ENCODE measurements at regions not wholly inside any gene's neighbourhood (a gene's known extent, or its start where the extent isn't known, plus 50 kb on each side); places are given as distances from the start of the nearest gene placed in this dataset.

- ChIA-PET SMC1A (ENCODE audit: uncharacterized antibody, unreplicated experiment) (interaction anchor here (0.6 kb wide), 1 partner anchor 60 kb away, joined by 3 read pairs; no protein-coding TSS in a partner anchor), CTCF (no interaction called here), POLR2A (no interaction called here), RAD21 (ENCODE audit: unreplicated experiment) (no interaction called here)
- no peak for DNase-seq (ENCODE audit: low read depth, low spot score)
- TF ChIP-seq POLR2AphosphoS2 (IDR thresholded peaks at IDR 0.05; ENCODE audit: low read depth, low read length) = no peak
- TF ChIP-seq SMAD5 (IDR thresholded peaks at IDR 0.05; ENCODE audit: low read depth) = no peak
- TF ChIP-seq EP300 (IDR thresholded peaks at IDR 0.05; ENCODE audit: borderline replicate concordance in 1 of 2, control insufficient read depth in 1 of 2, low read depth in 2 of 2, low read length in 2 of 2) = no peak
- TF ChIP-seq MXI1 (IDR thresholded peaks at IDR 0.05; ENCODE audit: low read depth, low read length) = no peak
- no peak for TF ChIP-seq E2F8 (IDR thresholded peaks at IDR 0.05; ENCODE audit: low read depth, partially characterized antibody)
- Histone ChIP-seq H4K20me1 (ENCODE audit: control insufficient read depth, insufficient read depth) (no peaks in the 10 kb centered on the region), H3K4me3 (no peak overlapping the region), H3K27ac (ENCODE audit: control insufficient read depth, insufficient read depth) (no peak overlapping the region), H3K79me2 (ENCODE audit: control insufficient read depth, insufficient read depth, low read length) (no peaks in the 10 kb centered on the region), H2AFZ (ENCODE audit: control insufficient read depth, low read depth, low read length) (no peak overlapping the region), H3K4me2 (ENCODE audit: control insufficient read depth, insufficient read depth) (no peak overlapping the region), H3K36me3 (ENCODE audit: control insufficient read depth in 2 of 2, insufficient read depth in 2 of 2, low read length in 1 of 2) (no peaks in the 10 kb centered on the region), H3K9ac (ENCODE audit: control insufficient read depth, insufficient read depth, low read length) (no peak overlapping the region), H3K27me3 (replicated peaks in 1 of 2; ENCODE audit: control insufficient read depth in 2 of 2, insufficient read depth in 2 of 2, low read length in 1 of 2) (no peaks in the 10 kb centered on the region), H3K4me1 (ENCODE audit: control insufficient read depth, insufficient read depth, low read length) (no peaks in the 10 kb centered on the region), H3K9me3 (replicated peaks; ENCODE audit: control insufficient read depth, insufficient read depth, low read length) (no peaks in the 10 kb centered on the region)
- intact Hi-C loops (cut with micrococcal nuclease; ENCODE audit: unreplicated experiment) = no loop called here
- no peak for FAIRE-seq
- 41% methylated on average over 3 of the region's 5 CpGs for WGBS (ENCODE audit: insufficient coverage, insufficient replicate concordance, low lambda C conversion rate, missing lambda C conversion rate)
- no TSS peak for BruUV-seq (replicated peaks)
- in situ Hi-C loops (cut with MboI) = no loop called here
- ATAC-seq = no peak
Measured at GRCh38 chr18:28789502-28789901, 612.6 kb upstream of the CDH2 start.
